Panc1 (cell line): ENCODE measurements at regions not wholly inside any gene's neighbourhood (a gene's known extent, or its start where the extent isn't known, plus 50 kb on each side); places are given as distances from the start of the nearest gene placed in this dataset.

Experiments used
- ATAC-seq: fragments of 200-7000 bp; cut with Tn5 transposase; 2 replicates; pipeline ENCODE4 v1.9.1; 2020; ENCODE audit warnings: mild to moderate bottlenecking, moderate library complexity
- BruUV-seq: library from RNA; stranded (reverse); fragments of 400-500 nt; replicated peaks from 2 replicates; lab custom pipeline; 2021; lab: Mats Ljungman, UMichigan
- CTCF ChIA-PET: fragments of 300-600 bp; sonication (Branson Sonifier 250); formaldehyde crosslinking; loops from one replicate; lab custom pipeline; 2022; ENCODE audit warnings: antibody characterized with exemption; lab: Charles Lee
- POLR2A ChIA-PET: fragments of 300-600 bp; sonication (Branson Sonifier 250); formaldehyde crosslinking; loops from one replicate; lab custom pipeline; 2022; ENCODE audit warnings: antibody characterized with exemption; lab: Charles Lee
- DNase-seq: peaks from one replicate; pipeline ENCODE4 v3.0.0-alpha.2; 2010; ENCODE audit warnings: low read depth, low spot score
- H3K27ac ChIP-seq: 2 replicates; pipeline ENCODE4 v1.5.1; 2011; ENCODE audit warnings: mild to moderate bottlenecking, low read length, inconsistent platforms
- H3K27me3 ChIP-seq: fragments of 200-500 bp; sonication (Bioruptor generic); 2 replicates; pipeline ENCODE4 v1.6.0; 2014; ENCODE audit warnings: low read length, inconsistent platforms; ENCODE audit not compliant: control insufficient read depth, insufficient read depth
- H3K36me3 ChIP-seq: fragments of 200-500 bp; sonication (Bioruptor generic); 2 replicates; pipeline ENCODE4 v1.5.1; 2014; ENCODE audit warnings: inconsistent platforms, mild to moderate bottlenecking, low read length, moderate library complexity; ENCODE audit not compliant: control insufficient read depth, insufficient read depth
- H3K4me1 ChIP-seq: 2 replicates; pipeline ENCODE4 v1.5.1; 2011; ENCODE audit warnings: inconsistent platforms, mild to moderate bottlenecking, low read length, moderate library complexity; ENCODE audit not compliant: control insufficient read depth, insufficient read depth
- H3K4me3 ChIP-seq, 2 experiments: 2 replicates each; pipeline ENCODE4 v1.5.1; 2011 to 2012; ENCODE audit warnings: low read depth in 2 of 2, low read length in 2 of 2, mild to moderate bottlenecking in 2 of 2, inconsistent platforms in 1 of 2, moderate library complexity in 1 of 2
- H3K9me3 ChIP-seq: fragments of 200-500 bp; sonication (Bioruptor generic); 2 replicates; pipeline ENCODE4 v1.5.1; 2014; ENCODE audit warnings: low read depth, mild to moderate bottlenecking, inconsistent platforms, low read length, moderate library complexity; ENCODE audit not compliant: control insufficient read depth, insufficient read depth
- CTCF ChIP-seq: fragments of 450-650 bp; IDR thresholded peaks from 2 replicates; pipeline ENCODE4 v1.5.1; 2017; ENCODE audit warnings: mild to moderate bottlenecking
- POLR2AphosphoS5 ChIP-seq: IDR thresholded peaks from 2 replicates; pipeline ENCODE4 v1.6.1; 2012; ENCODE audit warnings: mild to moderate bottlenecking, low read depth, low read length, moderate library complexity
- SIN3A ChIP-seq: IDR thresholded peaks from 2 replicates; pipeline ENCODE4 v1.6.1; 2012; ENCODE audit warnings: low read depth, mild to moderate bottlenecking, low read length, moderate library complexity, borderline replicate concordance; ENCODE audit not compliant: insufficient read depth
- TCF7L2 ChIP-seq: IDR thresholded peaks from 2 replicates; pipeline ENCODE4 v1.6.1; 2011; ENCODE audit warnings: mild to moderate bottlenecking, low read depth, low read length, inconsistent platforms
- in situ Hi-C: cut with HindIII; loops from 2 replicates; pipeline ENCODE4 v1.10.0; 2016; ENCODE audit warnings: low sequenced_read_pairs, low pct_unique_long_range_greater_than_20kb
- intact Hi-C: fragments of 100-400 bp; cut with micrococcal nuclease; formaldehyde crosslinking; loops from one replicate; pipeline ENCODE4 v1.10.0; 2022; ENCODE audit not compliant: unreplicated experiment
- TF ChIP-seq, protein P1 (sequence below), 2 experiments: IDR thresholded peaks; 2 replicates each; pipeline ENCODE4 v1.6.1; 2011 to 2012; ENCODE audit warnings: low read depth in 2 of 2, control low read depth in 1 of 2, low read length in 1 of 2, mild to moderate bottlenecking in 1 of 2, moderate library complexity in 1 of 2; ENCODE audit not compliant: insufficient read depth in 1 of 2

DNA sequence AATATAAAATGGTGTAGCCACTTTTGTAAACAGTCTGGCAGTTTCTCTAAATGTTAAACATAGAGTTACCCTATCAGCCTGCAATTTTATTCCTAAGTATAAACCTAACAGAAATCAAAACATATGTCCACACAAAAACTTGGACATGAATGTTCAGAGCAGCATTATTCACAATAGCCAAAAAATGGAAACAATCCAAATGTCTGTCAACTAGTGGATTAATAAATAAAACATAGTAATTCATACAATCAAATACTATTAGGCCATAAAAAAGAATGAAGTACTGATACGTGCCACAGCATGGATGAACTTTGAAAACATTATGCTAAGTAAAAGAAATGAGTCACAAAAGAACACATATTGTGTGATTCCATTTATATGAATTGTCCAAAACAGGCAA is 196.5 kb downstream of the NUAK1 start:
- ChIA-PET POLR2A (no interaction called here), CTCF (no interaction called here)
- no peak for DNase-seq
- Histone ChIP-seq H3K27ac (no peak overlapping the region), H3K4me1 (no peaks in the 10 kb centered on the region), H3K36me3 (no peaks in the 10 kb centered on the region), H3K4me3 (no peak overlapping the region), H3K27me3 (no peaks in the 10 kb centered on the region), H3K9me3 (no peaks in the 10 kb centered on the region)
- no peak for TF ChIP-seq POLR2AphosphoS5
- TF ChIP-seq CTCF = no peak
- TF ChIP-seq SIN3A = no peak
- TF ChIP-seq TCF7L2 = no peak
- TF ChIP-seq, protein P1, sequence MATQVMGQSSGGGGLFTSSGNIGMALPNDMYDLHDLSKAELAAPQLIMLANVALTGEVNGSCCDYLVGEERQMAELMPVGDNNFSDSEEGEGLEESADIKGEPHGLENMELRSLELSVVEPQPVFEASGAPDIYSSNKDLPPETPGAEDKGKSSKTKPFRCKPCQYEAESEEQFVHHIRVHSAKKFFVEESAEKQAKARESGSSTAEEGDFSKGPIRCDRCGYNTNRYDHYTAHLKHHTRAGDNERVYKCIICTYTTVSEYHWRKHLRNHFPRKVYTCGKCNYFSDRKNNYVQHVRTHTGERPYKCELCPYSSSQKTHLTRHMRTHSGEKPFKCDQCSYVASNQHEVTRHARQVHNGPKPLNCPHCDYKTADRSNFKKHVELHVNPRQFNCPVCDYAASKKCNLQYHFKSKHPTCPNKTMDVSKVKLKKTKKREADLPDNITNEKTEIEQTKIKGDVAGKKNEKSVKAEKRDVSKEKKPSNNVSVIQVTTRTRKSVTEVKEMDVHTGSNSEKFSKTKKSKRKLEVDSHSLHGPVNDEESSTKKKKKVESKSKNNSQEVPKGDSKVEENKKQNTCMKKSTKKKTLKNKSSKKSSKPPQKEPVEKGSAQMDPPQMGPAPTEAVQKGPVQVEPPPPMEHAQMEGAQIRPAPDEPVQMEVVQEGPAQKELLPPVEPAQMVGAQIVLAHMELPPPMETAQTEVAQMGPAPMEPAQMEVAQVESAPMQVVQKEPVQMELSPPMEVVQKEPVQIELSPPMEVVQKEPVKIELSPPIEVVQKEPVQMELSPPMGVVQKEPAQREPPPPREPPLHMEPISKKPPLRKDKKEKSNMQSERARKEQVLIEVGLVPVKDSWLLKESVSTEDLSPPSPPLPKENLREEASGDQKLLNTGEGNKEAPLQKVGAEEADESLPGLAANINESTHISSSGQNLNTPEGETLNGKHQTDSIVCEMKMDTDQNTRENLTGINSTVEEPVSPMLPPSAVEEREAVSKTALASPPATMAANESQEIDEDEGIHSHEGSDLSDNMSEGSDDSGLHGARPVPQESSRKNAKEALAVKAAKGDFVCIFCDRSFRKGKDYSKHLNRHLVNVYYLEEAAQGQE (IDR thresholded peaks at IDR 0.05; ENCODE audit: insufficient read depth in 1 of 2, low read depth in 2 of 2, low read length in 1 of 2) = no peak
- no TSS peak for BruUV-seq
- intact Hi-C loops = loop anchor here (5.0 kb wide), 1 partner anchor 90 kb away; no protein-coding TSS in a partner anchor
- no peak for ATAC-seq
- in situ Hi-C loops = no loop called here

DNA sequence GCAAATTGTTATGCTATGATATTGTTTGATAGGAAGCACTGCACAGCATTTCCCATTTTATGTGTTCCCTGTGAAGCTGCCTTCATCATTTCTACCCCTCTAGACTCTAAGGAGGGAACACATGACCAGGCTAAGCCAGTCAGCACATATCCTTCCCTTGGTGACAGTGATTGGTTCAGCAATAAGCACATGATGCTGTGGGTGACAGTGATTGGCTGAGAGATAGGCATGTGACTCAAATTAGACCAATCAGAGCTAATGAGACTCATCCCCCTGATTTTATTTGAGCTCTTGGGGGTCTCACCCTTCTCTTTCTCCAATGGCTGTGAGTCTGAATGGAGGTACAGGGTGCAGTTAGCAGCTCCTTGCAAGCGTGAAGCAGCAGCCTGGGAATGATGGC is 195.2 kb downstream of the NUAK1 start:
- no peak for ATAC-seq
- TF ChIP-seq TCF7L2 (no peak), POLR2AphosphoS5 (no peak)
- TF ChIP-seq, protein P1 (IDR thresholded peaks at IDR 0.05; ENCODE audit: insufficient read depth in 1 of 2, low read depth in 2 of 2, low read length in 1 of 2) = no peak
- Histone ChIP-seq H3K9me3 (no peaks in the 10 kb centered on the region), H3K27me3 (no peaks in the 10 kb centered on the region), H3K27ac (no peak overlapping the region), H3K36me3 (no peaks in the 10 kb centered on the region), H3K4me3 (no peak overlapping the region), H3K4me1 (no peaks in the 10 kb centered on the region)
- ChIA-PET CTCF (no interaction called here), POLR2A (no interaction called here)
- no peak for DNase-seq
- intact Hi-C loops = loop anchor here (5.0 kb wide), 1 partner anchor 89 kb away; no protein-coding TSS in a partner anchor
- no TSS peak for BruUV-seq
- in situ Hi-C loops = no loop called here
